Endothelial cell of umbilical vein (primary cell): ENCODE measurements at regions not wholly inside any gene's neighbourhood (a gene's known extent, or its start where the extent isn't known, plus 50 kb on each side); places are given as distances from the start of the nearest gene placed in this dataset.

Experiments
- BruUV-seq: library from RNA; stranded (reverse); fragments of 400-500 nt; replicated peaks from 2 replicates; lab custom pipeline; 2021; lab: Mats Ljungman, UMichigan
- CTCF ChIA-PET: fragments of 300-600, 350-600 bp; sonication (Branson Sonifier 250); formaldehyde crosslinking; loops from one replicate; lab custom pipeline; 2021; ENCODE audit warnings: antibody characterized with exemption, inconsistent platforms; lab: Charles Lee
- POLR2A ChIA-PET: fragments of 300-600, 350-600 bp; sonication (Branson Sonifier 250); formaldehyde crosslinking; loops from one replicate; lab custom pipeline; 2021; ENCODE audit warnings: antibody characterized with exemption, inconsistent platforms; lab: Charles Lee
- DNase-seq: peaks from one replicate; pipeline ENCODE4 v3.0.0-alpha.2; 2011; ENCODE audit warnings: low read depth, low spot score
- FAIRE-seq: peaks from 2 replicates; lab custom pipeline; 2011; peaks lifted over from hg19 to GRCh38; lab: Jason Lieb, UNC
- H2AFZ ChIP-seq: 2 replicates; pipeline ENCODE4 v1.6.0; 2012; ENCODE audit warnings: low read depth, low read length, control low read depth, inconsistent platforms
- H3K27ac ChIP-seq: 2 replicates; pipeline ENCODE4 v1.5.1; 2011; ENCODE audit warnings: low read depth, mild to moderate bottlenecking, control low read depth, low read length, moderate library complexity; ENCODE audit not compliant: insufficient read depth
- H3K27me3 ChIP-seq, 2 experiments: 2 replicates each; pipeline versions ENCODE4 v1.6.0 to v1.6.1; 2011; ENCODE audit warnings: low read length in 2 of 2, mixed read lengths in 1 of 2; ENCODE audit not compliant: control insufficient read depth in 2 of 2, insufficient read depth in 2 of 2
- H3K36me3 ChIP-seq, 2 experiments: 2 replicates in 1 of 2; 3 replicates in 1 of 2; pipeline ENCODE4 v1.5.1; 2011; ENCODE audit warnings: low read length in 2 of 2, mild to moderate bottlenecking in 1 of 2, moderate library complexity in 1 of 2; ENCODE audit not compliant: control insufficient read depth in 2 of 2, insufficient read depth in 2 of 2; ENCODE audit errors: extremely low read depth in 1 of 2
- H3K4me1 ChIP-seq: 3 replicates; pipeline ENCODE4 v1.5.1; 2011; ENCODE audit warnings: mild to moderate bottlenecking, low read length; ENCODE audit not compliant: control insufficient read depth, insufficient read depth; ENCODE audit errors: extremely low read depth
- H3K4me2 ChIP-seq: 2 replicates; pipeline ENCODE4 v1.6.1; 2011; ENCODE audit warnings: low read length, control low read depth, mixed read lengths; ENCODE audit not compliant: insufficient read depth
- H3K4me3 ChIP-seq, 3 experiments: fragments of 200-600 bp in 1 of 3; sonication (generic), shearing (Covaris generic) in 1 of 3; replicated peaks in 1 of 3; 2 replicates each; pipeline ENCODE4 v1.5.1; 2011 to 2016; ENCODE audit warnings: control low read depth in 3 of 3, low read length in 3 of 3, mild to moderate bottlenecking in 2 of 3, inconsistent platforms in 1 of 3, low read depth in 1 of 3, moderate library complexity in 1 of 3; ENCODE audit not compliant: insufficient read depth in 1 of 3
- H3K79me2 ChIP-seq: 2 replicates; pipeline ENCODE4 v1.6.0; 2012; ENCODE audit warnings: low read length, inconsistent platforms; ENCODE audit not compliant: control insufficient read depth, insufficient read depth
- H3K9ac ChIP-seq: replicated peaks from 2 replicates; pipeline ENCODE3; 2011; ENCODE audit warnings: low read length, control low read depth; ENCODE audit not compliant: insufficient read depth; ENCODE audit errors: extremely low read depth
- H3K9me1 ChIP-seq: replicated peaks from 3 replicates; pipeline ENCODE4 v1.6.0; 2011; ENCODE audit warnings: mild to moderate bottlenecking, low read length; ENCODE audit not compliant: control insufficient read depth, insufficient read depth; ENCODE audit errors: extremely low read depth
- H3K9me3 ChIP-seq: replicated peaks from 2 replicates; pipeline ENCODE4 v1.5.1; 2012; ENCODE audit warnings: low read length, inconsistent platforms; ENCODE audit not compliant: control insufficient read depth, insufficient read depth
- H4K20me1 ChIP-seq: replicated peaks from 2 replicates; pipeline ENCODE3; 2011; ENCODE audit warnings: mild to moderate bottlenecking, low read length; ENCODE audit not compliant: control insufficient read depth, insufficient read depth; ENCODE audit errors: extremely low read depth
- EZH2 ChIP-seq: IDR thresholded peaks from 2 replicates; pipeline ENCODE4 v1.6.1; 2012; ENCODE audit warnings: borderline replicate concordance, low read depth, mild to moderate bottlenecking, moderate library complexity, low read length, inconsistent platforms; ENCODE audit not compliant: severe bottlenecking
- FOS ChIP-seq: IDR thresholded peaks from 2 replicates; pipeline ENCODE4 v1.6.1; 2011; ENCODE audit warnings: mild to moderate bottlenecking, low read length, moderate library complexity, borderline replicate concordance; ENCODE audit not compliant: insufficient read depth
- GATA2 ChIP-seq: IDR thresholded peaks from 2 replicates; pipeline ENCODE4 v1.7.0; 2011; ENCODE audit warnings: low read depth, mild to moderate bottlenecking, moderate library complexity, mixed read lengths, low read length; ENCODE audit not compliant: insufficient read length, insufficient read depth
- MYC ChIP-seq: IDR thresholded peaks from one replicate; pipeline ENCODE4 v1.6.1; 2011; ENCODE audit warnings: mild to moderate bottlenecking, low read depth, low read length
- POLR2A ChIP-seq: IDR thresholded peaks from 2 replicates; pipeline ENCODE4 v1.6.1; 2012; ENCODE audit warnings: low read depth, mild to moderate bottlenecking, control low read depth, low read length
- dilution Hi-C: fragments of 300-500 bp; cut with MboI; formaldehyde crosslinking; loops from one replicate; pipeline ENCODE4 v1.15.0; 2019; ENCODE audit warnings: low sequenced_read_pairs; ENCODE audit not compliant: extremely low pct_ligation_motif_present
- intact Hi-C: fragments of 100-400 bp; cut with micrococcal nuclease; formaldehyde crosslinking; loops from one replicate; pipeline ENCODE4 v1.10.0; 2022
- TF ChIP-seq, protein P1 (sequence below), 2 donors: IDR thresholded peaks; 1 replicate in 1 of 2; 2 replicates in 1 of 2; pipeline ENCODE4 v1.5.1; 2011; ENCODE audit warnings: low read length in 2 of 2, mild to moderate bottlenecking in 2 of 2, moderate library complexity in 2 of 2, control low read depth in 1 of 2, inconsistent platforms in 1 of 2, low read depth in 1 of 2; ENCODE audit not compliant: insufficient read depth in 1 of 2; ENCODE audit errors: extremely low read depth in 1 of 2
- TF ChIP-seq, protein P2 (sequence below): IDR thresholded peaks from 2 replicates; pipeline ENCODE4 v1.6.1; 2011; ENCODE audit not compliant: insufficient read depth, insufficient read length

DNA sequence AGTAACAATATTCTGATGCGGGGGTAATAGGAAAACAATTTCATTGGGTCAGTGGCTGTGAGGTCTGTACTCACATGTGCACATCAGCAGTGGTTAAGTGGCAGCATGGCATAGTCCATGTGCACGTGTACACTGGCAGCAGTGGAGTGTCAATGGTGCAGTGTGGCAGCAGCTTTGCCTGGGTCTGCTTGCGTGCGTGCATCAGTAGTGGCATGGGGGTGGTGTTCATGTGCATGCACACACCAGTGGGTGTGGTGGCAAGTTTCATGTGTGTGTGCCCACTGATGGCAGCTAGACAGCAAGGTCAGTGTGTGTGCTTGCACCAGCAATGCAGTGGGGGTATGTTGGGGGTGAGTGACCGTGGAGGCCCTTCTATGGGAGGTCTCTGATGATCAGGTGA lies 581.6 kb upstream of the KLHL4 start:
- no peaks in the 10 kb centered on the region for H3K9me3 ChIP-seq
- TF ChIP-seq, protein P1, sequence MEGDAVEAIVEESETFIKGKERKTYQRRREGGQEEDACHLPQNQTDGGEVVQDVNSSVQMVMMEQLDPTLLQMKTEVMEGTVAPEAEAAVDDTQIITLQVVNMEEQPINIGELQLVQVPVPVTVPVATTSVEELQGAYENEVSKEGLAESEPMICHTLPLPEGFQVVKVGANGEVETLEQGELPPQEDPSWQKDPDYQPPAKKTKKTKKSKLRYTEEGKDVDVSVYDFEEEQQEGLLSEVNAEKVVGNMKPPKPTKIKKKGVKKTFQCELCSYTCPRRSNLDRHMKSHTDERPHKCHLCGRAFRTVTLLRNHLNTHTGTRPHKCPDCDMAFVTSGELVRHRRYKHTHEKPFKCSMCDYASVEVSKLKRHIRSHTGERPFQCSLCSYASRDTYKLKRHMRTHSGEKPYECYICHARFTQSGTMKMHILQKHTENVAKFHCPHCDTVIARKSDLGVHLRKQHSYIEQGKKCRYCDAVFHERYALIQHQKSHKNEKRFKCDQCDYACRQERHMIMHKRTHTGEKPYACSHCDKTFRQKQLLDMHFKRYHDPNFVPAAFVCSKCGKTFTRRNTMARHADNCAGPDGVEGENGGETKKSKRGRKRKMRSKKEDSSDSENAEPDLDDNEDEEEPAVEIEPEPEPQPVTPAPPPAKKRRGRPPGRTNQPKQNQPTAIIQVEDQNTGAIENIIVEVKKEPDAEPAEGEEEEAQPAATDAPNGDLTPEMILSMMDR (IDR thresholded peaks at IDR 0.05; ENCODE audit: extremely low read depth in 1 of 2, insufficient read depth in 1 of 2, low read depth in 1 of 2, low read length in 2 of 2), result no peak
- no peak for TF ChIP-seq POLR2A
- TF ChIP-seq MYC, result no peak
- TF ChIP-seq, protein P2, sequence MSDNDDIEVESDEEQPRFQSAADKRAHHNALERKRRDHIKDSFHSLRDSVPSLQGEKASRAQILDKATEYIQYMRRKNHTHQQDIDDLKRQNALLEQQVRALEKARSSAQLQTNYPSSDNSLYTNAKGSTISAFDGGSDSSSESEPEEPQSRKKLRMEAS, result no peak
- TF ChIP-seq EZH2, result no peak
- no TSS peak for BruUV-seq
- ChIA-PET POLR2A (no interaction called here), CTCF (no interaction called here)
- H3K9ac ChIP-seq, result no peak overlapping the region
- no peaks in the 10 kb centered on the region for H3K4me1 ChIP-seq
- no peak for DNase-seq
- no peak overlapping the region for H3K4me2 ChIP-seq
- intact Hi-C loops (no loop called here), dilution Hi-C loops (no loop called here)
- no peak overlapping the region for H2AFZ ChIP-seq
- no peak overlapping the region for H3K27ac ChIP-seq
- H3K27me3 ChIP-seq, result no peaks in the 10 kb centered on the region
- H3K36me3 ChIP-seq, result no peaks in the 10 kb centered on the region
- FAIRE-seq, result no peak
- no peaks in the 10 kb centered on the region for H3K79me2 ChIP-seq
- no peak overlapping the region for H3K4me3 ChIP-seq
- H4K20me1 ChIP-seq, result no peaks in the 10 kb centered on the region
- no peaks in the 10 kb centered on the region for H3K9me1 ChIP-seq

DNA sequence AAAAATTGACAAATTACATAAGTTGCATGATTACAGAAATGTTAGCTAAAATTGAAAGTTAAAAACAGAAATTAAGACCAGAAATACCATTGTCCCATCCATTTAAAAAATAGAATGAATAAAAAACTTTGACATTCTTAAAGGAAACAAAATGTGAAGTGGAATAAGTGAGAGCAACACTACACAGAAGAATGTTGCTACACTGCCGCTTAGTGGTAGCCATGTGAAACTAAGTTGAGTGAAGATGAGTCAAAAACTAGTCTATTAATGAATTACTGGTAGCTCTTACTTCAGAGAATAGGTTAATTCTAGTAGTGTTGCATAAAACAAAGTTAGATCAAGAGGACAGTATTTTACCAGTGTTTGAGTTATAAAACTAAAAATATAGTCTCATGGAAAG lies 571.0 kb upstream of the KLHL4 start:
- dilution Hi-C loops (no loop called here), intact Hi-C loops (loop anchor here (2.0 to 5.0 kb wide), 3 partner anchors 812 to 1319 kb away; no protein-coding TSS in a partner anchor)
- H3K4me1 ChIP-seq, result no peaks in the 10 kb centered on the region
- no peak overlapping the region for H3K4me2 ChIP-seq
- no peaks in the 10 kb centered on the region for H3K36me3 ChIP-seq
- peak; percentile 3 for DNase-seq
- no peaks in the 10 kb centered on the region for H3K9me3 ChIP-seq
- no peaks in the 10 kb centered on the region for H3K9me1 ChIP-seq
- no peak overlapping the region for H3K27ac ChIP-seq
- BruUV-seq, result no TSS peak
- CTCF ChIA-PET, result interaction anchor here (0.6 to 2.0 kb wide), 7 partner anchors 23 to 1833 kb away, joined by 3 to 19 read pairs (median 3); no protein-coding TSS in a partner anchor
- POLR2A ChIA-PET, result no interaction called here
- no peaks in the 10 kb centered on the region for H4K20me1 ChIP-seq
- no peak overlapping the region for H2AFZ ChIP-seq
- H3K4me3 ChIP-seq, result no peak overlapping the region
- no peaks in the 10 kb centered on the region for H3K79me2 ChIP-seq
- TF ChIP-seq FOS (no peak), MYC (no peak), GATA2 (no peak), POLR2A (no peak), EZH2 (no peak)
- TF ChIP-seq, protein P1 (IDR thresholded peaks at IDR 0.05; ENCODE audit: extremely low read depth in 1 of 2, insufficient read depth in 1 of 2, low read depth in 1 of 2, low read length in 2 of 2), result peak; percentile 27 to 43
- TF ChIP-seq, protein P2, result no peak
- FAIRE-seq, result peak; percentile 44
- H3K9ac ChIP-seq, result no peak overlapping the region
- H3K27me3 ChIP-seq, result no peaks in the 10 kb centered on the region
